ENCODE measurements at regions not wholly inside any gene's neighbourhood (a gene's known extent, or its start where the extent isn't known, plus 50 kb on each side); places are given as distances from the start of the nearest gene placed in this dataset.
"Not testable (repeated sequence)": the region's sequence is repeated elsewhere in the genome, so short reads cannot be mapped to it uniquely, and the experiment has no call there.

- DNase-seq = no peak
These were observed 233.2 kb upstream of the KLF3 start for GRCh38 chr4:38430841-38431240.

- no peak for DNase-seq
These were observed 221.8 kb upstream of the KLF3 start for GRCh38 chr4:38442073-38442788.

- no peak for DNase-seq
These were observed 214.4 kb upstream of the KLF3 start for GRCh38 chr4:38449506-38450174.

DNA sequence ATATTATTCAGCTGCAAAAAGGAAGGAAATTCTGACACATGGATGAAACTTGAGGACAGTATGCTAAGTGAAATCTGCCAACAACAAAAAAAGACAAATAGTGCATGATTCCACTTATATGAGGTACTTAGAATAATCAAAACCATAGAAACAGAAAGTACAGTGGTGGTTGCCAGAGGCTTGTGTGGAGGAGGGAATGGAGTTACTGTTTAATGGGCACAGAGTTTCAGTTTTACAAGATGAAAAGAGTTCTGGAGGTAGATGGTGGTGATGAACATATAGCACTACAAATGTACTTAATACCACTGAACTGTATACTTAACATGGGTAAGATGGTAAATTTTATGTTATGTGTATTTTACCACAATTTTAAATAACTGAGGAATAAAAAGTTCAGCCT is 212.0 kb upstream of the KLF3 start:
- no peak for DNase-seq

- no peak for DNase-seq
These were observed 211.5 kb upstream of the KLF3 start for GRCh38 chr4:38452542-38452941.

DNA sequence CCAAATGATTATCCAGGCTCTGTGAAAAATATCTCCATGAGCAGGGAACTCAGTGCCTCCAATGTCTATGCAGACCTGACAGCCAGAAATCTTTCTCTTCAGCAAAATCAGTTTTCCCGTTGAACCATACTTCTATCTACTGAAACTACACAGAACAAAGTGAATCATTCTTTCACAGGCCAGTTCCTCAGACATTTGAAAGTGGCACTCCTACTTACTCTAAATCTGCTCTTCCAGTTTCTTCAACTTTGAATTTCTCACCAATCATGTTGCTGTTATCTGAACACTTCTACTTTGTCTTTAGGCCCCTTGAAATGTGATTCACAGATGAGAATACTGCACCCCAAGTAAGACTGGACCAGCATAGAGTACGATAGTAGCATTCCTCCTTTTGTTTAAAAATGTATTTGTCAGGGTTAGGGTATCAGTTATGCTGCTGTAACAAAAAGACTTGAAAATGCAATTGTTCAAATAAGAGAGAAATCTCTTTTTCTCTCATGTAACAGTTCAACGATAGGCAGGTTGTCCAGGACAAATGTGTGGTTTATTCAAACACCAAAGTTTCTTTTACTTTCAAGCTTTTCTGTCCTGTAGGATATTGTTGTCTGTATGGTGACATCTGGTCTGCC is 210.6 kb upstream of the KLF3 start:
- no peak for DNase-seq

DNA sequence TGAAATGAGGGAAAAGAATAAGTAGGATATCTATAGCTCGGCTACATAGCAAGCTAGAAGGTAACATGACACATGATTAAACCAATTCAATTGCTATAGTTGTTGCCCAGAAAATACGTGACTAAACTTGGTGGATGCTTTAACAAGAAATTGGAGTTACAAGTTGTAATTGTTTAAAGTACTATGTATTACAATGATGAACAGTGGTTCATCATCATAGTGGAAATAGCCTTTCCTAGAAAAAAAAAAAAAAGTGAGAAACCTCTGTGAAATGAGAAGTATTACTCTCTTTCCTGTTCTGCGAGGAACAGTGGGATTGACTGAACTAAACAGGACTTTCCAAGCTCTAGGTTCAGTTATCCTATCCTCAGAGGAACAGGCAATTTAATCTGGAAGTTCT is 209.7 kb upstream of the KLF3 start:
- DNase-seq = no peak

DNA sequence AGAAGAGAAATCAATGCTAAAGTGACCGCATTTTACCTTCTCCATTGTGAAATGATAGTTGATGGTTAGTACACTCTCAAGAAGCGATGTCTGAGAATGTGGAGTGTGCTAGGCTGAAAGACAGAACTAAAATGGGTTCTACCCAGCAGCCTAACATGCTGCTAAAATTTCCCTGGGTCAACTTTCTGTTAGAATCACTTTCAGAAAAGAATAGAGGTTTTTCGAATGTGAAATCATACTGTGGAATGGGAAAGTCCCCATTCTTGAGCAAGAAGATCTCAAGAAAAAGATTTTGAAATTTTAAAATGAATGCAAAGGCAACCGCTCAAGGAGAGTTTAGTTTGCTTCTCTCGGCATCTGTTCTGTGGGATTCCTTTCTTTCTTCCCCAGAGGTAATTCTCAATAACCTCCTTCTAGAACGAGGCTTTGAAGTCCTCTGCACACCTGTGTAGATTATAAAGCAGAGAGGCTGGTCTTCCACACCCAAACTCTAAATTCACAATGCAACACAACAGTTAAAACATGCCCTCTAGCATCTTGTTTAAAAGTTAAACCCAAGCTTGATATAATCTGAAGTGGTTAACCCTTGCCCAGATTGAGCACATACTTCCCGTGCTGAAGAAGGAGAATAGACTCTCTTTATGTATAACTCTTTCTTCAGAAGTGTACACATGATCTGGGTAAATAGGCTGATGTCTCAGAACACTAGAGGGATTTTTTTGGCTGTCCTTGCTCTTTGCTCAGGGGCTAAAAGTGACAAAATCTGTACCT is 208.7 kb upstream of the KLF3 start:
- no peak for DNase-seq

DNA sequence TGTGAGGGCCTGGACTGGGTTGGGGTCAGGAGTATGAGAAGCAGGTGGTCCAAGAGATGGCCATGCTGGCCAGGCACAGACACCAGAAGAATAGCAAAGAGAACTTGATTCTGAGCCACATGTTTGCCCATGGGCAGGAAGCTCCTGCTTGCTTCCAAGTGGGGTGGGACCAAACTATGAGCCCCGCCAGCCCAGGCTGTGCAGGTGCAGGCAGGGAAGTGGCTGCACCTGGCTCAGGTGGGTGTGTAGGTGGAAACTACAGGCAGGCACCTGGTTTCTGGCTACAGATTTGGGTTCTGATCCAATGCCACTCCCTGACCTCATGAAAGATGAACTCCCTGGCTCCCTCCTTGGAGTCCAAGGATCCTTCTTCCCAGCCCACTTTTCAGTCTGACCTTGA is 207.9 kb upstream of the KLF3 start:
- DNase-seq = no peak

DNA sequence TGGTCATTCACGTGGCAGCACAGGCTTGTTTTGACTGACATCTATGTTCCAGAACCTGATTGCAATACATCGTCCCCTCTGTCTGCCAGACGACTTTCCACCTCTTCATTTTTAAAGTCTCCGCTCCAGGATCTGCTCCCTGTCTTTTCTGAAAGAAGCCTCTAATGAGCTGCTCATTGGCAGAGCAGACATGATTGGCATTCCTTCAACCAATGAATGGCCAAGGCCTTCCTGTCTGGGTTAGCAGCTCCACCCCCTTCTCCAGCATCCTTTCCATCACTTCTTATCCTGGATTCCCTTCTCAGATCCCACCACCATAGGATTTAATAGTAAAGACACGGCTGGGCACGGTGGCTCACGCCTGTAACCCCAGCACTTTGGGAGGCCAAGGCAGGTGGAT is 202.7 kb upstream of the KLF3 start:
- DNase-seq = no peak

DNA sequence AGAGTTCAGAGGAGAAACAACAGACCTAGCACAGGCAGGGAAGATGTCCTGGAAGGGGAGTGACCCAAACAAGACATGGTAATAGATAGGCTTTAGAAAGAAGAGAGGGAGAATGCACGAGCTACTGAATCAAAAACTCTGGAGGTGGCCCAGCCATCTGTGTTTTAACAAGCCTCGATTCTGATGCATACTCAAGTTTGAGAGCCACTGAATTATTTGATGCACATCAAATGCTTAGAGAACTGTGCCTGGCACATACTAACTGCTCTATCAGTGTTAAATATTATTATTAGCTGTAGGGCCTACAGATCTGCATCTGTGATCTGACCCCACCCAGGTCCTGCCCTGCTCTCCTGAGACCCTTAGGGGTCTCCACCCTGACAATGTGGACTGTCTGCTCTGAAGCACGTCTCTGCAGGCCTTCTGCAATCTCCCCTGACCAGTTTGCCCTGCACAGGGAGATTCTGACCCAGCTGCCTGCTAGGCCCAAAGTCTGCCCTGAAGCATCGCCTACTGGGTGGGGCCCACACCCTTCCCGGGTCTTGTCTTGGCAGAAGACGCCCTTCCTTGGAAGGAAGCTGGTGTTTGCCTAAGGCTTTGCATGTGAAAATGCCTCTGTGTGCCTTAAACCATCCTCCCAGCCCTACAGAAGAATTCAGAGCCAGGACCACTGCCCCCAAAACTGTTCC is 201.5 kb upstream of the KLF3 start:
- no peak for DNase-seq

DNA sequence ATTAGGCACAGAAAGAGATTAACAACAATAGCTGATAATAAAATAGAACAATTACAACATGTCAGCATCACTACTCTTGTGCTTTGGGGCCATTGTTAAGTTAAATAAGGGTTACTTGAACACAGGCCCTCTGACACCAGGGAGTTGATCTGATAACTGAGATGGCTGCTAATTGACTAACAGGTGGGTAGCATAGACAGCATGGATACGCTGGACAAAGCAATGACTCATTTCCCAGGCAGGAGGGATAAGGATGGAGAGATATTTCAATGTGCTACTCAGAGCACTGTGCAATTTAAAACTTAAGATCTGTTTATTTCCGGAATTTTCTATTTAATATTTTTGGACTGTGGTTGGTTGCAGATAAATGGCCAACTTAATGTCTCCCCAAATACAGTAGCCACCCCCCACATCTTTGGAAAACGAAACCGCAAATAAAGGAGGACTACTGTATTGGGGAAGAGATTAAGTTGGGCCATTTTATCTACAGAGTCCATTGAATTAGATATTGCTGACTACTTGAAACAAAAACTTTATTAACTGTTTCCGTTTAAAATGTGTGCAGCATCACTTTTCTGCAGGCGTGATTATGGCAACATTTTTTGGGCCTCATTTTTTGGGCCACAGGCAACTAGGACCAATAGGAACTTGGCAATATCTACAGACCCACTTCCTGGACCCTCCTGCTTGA is 200.6 kb upstream of the KLF3 start:
- DNase-seq = no peak

- no peak for DNase-seq
These were observed 199.7 kb upstream of the KLF3 start for GRCh38 chr4:38464328-38464727.

DNA sequence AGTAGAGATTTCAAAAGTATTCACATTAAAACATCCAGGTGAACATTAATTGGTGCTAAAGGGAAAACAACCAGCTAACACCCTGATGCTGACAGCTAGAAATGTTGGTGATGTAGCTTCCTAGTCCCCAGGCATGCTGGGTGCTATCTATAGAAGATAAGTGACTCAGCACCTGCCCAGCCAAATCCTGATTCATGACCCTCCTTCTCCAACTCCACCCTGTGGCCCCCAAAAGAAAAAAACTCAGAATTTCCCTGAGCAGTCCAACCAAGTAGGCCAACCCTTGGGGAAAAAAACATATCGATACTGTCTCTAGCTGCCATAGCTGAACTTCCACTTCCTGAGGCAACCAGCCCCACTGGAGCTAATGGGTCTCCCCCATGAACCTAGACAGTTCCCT is 197.6 kb upstream of the KLF3 start:
- DNase-seq = no peak

GRCh38 chr4:38467296-38467695 is 196.7 kb upstream of the KLF3 start:
- DNase-seq = no peak

DNA sequence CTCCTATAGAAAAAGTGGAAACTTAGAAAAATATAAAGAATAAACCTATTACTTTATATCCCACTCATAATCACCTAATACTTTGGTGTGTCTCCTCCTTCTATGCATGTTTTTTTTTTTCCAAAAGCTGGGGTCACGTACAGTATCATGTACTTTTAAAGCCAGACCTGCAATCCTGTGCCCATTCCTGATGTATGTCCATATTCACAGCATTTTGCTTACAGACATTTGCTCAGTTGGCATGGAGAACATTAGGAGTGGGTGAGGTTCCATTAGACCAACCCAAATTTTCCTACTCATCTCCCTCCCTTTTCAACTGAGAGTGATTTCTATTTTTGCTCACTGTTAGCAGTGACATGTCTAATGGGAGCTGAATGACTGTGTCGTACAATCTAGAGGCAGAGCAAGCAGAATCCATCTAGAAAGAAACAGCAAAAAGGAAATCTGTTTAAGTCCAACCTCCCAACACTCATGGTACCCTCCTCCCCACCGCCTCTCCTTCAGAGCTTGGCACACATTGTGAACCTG is 195.6 kb upstream of the KLF3 start:
- no peak for DNase-seq

- no peak for DNase-seq
These were observed 194.6 kb upstream of the KLF3 start for GRCh38 chr4:38469410-38469809.

DNA sequence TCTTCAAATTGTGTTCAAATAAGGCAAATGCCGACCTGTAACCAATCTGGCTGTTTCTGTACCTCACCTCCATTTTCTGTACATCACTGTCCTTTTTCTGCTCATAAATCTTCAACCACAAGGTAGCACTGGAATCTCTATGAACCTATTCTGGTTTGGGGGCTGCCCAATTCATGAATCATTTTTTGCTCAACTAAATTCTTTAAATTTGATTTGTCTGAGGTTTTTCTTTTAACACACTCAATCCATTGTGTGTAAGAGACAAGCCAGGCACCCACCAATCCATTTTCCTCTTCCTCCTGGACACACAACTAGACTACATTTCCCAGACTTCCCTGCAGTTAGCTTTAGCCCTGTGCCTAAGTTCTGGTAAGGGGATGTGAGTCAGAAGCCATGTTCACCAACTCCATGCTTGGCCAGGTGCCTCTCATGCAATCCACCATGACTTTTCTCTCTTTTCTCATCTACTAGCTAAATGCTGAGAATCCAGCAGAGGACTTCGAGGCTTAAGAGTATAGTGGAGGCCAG is 193.2 kb upstream of the KLF3 start:
- DNase-seq = no peak

GRCh38 chr4:38482696-38483095 is 181.3 kb upstream of the KLF3 start:
- no peak for DNase-seq

- DNase-seq = not testable (repeated sequence)
These were observed 180.4 kb upstream of the KLF3 start for GRCh38 chr4:38483628-38484027.

DNA sequence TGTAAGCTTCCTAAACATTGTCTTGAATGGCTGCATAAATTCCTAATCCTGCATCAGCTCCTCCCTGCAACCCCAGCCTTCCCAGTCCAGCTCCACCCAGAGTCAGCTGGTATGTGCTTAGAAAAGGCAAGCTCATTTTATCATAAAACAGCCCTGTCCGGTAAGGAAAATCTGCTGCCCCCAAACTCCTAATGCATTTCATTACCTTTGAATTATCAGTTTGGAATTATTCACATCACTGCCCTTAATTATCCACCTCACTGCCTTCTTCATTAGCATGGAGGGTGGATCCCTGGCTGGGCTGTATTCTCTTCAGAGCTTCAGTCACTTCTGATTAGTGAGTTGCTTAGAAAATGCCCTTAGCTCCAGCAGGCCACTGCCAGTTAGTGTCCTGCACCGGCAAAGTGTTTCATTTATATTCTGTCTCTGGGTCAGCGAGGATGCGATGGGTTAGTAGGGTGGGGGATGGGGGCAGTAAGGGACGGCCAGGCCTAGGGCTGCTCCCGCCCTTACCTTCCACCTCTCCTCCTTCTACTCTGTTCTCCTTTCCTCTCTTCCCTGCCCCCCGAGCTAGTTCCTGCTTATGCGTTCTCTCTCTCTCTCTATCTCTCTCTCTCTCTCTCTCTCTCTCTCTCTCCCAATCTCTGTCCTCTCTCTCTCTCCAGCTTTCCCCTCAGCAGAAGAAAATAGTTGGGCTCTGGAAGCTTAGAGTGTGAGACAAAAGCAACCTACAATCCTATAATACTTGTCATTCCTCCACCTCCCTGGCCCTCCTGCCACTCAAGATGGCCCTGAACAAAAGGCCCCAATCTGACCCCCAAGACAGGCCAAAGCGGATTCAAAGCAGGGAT is 174.8 kb upstream of the KLF3 start:
- no peak for DNase-seq

All from NCI-H2029 treated with DMSO at 0.1 percent for 48 hours (cell line).